ENCODE measurements at regions not wholly inside any gene's neighbourhood (a gene's known extent, or its start where the extent isn't known, plus 50 kb on each side); places are given as distances from the start of the nearest gene placed in this dataset.

GRCh38 chr16:55078699-55079410, 148.2 kb downstream of the IRX5 start:
- TF ChIP-seq POLR2AphosphoS5 (IDR thresholded peaks at IDR 0.05; ENCODE audit: borderline replicate concordance, low read depth, low read length) (no peak), EZH2 (IDR thresholded peaks at IDR 0.05) (no peak)
